Kidney capillary endothelial cell (primary cell): ENCODE measurements at regions not wholly inside any gene's neighbourhood (a gene's known extent, or its start where the extent isn't known, plus 50 kb on each side); places are given as distances from the start of the nearest gene placed in this dataset.
A peak's percentile ranks its signal among the peaks of the same experiment; 100 is the strongest.
"Not testable (repeated sequence)": the region's sequence is repeated elsewhere in the genome, so short reads cannot be mapped to it uniquely, and the experiment has no call there.

ENCODE experiments used
- DNase-seq: peaks from one replicate; pipeline ENCODE4 v3.0.0-alpha.2; 2018; ENCODE audit warnings: low spot score

GRCh38 chr4:187795737-187796136 is 199.8 kb upstream of the ZFP42 start:
- no peak for DNase-seq

GRCh38 chr4:187798385-187798784 is 197.2 kb upstream of the ZFP42 start:
- DNase-seq = no peak

GRCh38 chr4:187799735-187800134 is 195.8 kb upstream of the ZFP42 start:
- DNase-seq = no peak

GRCh38 chr4:187811591-187811990 is 184.0 kb upstream of the ZFP42 start:
- no peak for DNase-seq

- no peak for DNase-seq
These were observed 180.7 kb upstream of the ZFP42 start for GRCh38 chr4:187814737-187815465.

- DNase-seq = no peak
These were observed 168.8 kb upstream of the ZFP42 start for GRCh38 chr4:187826725-187827124.

- no peak for DNase-seq
These were observed 167.9 kb upstream of the ZFP42 start for GRCh38 chr4:187827631-187828030.

- DNase-seq = no peak
These were observed 155.8 kb upstream of the ZFP42 start for GRCh38 chr4:187839765-187840164.

- DNase-seq = no peak
These were observed 154.8 kb upstream of the ZFP42 start for GRCh38 chr4:187840814-187841213.

GRCh38 chr4:187849556-187850225 is 145.9 kb upstream of the ZFP42 start:
- no peak for DNase-seq

- DNase-seq = no peak
These were observed 129.7 kb upstream of the ZFP42 start for GRCh38 chr4:187865914-187866313.

- DNase-seq = no peak
These were observed 112.5 kb upstream of the ZFP42 start for GRCh38 chr4:187883049-187883448.

- no peak for DNase-seq
These were observed 111.6 kb upstream of the ZFP42 start for GRCh38 chr4:187883836-187884475.

GRCh38 chr4:187887906-187888305 is 107.7 kb upstream of the ZFP42 start:
- no peak for DNase-seq

- no peak for DNase-seq
These were observed 105.9 kb upstream of the ZFP42 start for GRCh38 chr4:187889651-187890050.

- DNase-seq = no peak
These were observed 102.2 kb upstream of the ZFP42 start for GRCh38 chr4:187893418-187893817.

GRCh38 chr4:187903106-187903505 is 92.5 kb upstream of the ZFP42 start:
- no peak for DNase-seq

GRCh38 chr4:187903700-187904099 is 91.9 kb upstream of the ZFP42 start:
- no peak for DNase-seq

GRCh38 chr4:187908079-187908561 is 87.5 kb upstream of the ZFP42 start:
- DNase-seq = peak; percentile 64

- no peak for DNase-seq
These were observed 86.8 kb upstream of the ZFP42 start for GRCh38 chr4:187908731-187909130.

- DNase-seq = no peak
These were observed 84.8 kb upstream of the ZFP42 start for GRCh38 chr4:187910741-187911140.

GRCh38 chr4:187915406-187915805 is 80.2 kb upstream of the ZFP42 start:
- DNase-seq = not testable (repeated sequence)

- no peak for DNase-seq
These were observed 75.6 kb upstream of the ZFP42 start for GRCh38 chr4:187919966-187920365.
